ENCODE measurements at regions not wholly inside any gene's neighbourhood (a gene's known extent, or its start where the extent isn't known, plus 50 kb on each side); places are given as distances from the start of the nearest gene placed in this dataset.

- BruUV-seq (replicated peaks): no TSS peak
- no peak overlapping the region for H3K27ac Mint-ChIP-seq (ENCODE audit: low read depth, unreplicated experiment)
- ChIA-PET CTCF (no interaction called here), POLR2A (no interaction called here)
- H3K9me3 Mint-ChIP-seq (ENCODE audit: unreplicated experiment): no peaks in the 10 kb centered on the region
- TF ChIP-seq, protein P1, sequence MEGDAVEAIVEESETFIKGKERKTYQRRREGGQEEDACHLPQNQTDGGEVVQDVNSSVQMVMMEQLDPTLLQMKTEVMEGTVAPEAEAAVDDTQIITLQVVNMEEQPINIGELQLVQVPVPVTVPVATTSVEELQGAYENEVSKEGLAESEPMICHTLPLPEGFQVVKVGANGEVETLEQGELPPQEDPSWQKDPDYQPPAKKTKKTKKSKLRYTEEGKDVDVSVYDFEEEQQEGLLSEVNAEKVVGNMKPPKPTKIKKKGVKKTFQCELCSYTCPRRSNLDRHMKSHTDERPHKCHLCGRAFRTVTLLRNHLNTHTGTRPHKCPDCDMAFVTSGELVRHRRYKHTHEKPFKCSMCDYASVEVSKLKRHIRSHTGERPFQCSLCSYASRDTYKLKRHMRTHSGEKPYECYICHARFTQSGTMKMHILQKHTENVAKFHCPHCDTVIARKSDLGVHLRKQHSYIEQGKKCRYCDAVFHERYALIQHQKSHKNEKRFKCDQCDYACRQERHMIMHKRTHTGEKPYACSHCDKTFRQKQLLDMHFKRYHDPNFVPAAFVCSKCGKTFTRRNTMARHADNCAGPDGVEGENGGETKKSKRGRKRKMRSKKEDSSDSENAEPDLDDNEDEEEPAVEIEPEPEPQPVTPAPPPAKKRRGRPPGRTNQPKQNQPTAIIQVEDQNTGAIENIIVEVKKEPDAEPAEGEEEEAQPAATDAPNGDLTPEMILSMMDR (IDR thresholded peaks at IDR 0.05; ENCODE audit: unreplicated experiment): no peak
- no peak for DNase-seq (ENCODE audit: unreplicated experiment)
- no peaks in the 10 kb centered on the region for H3K4me1 Mint-ChIP-seq (ENCODE audit: insufficient read depth, unreplicated experiment)
- intact Hi-C loops (cut with micrococcal nuclease): no loop called here
- H3K4me3 Mint-ChIP-seq (ENCODE audit: unreplicated experiment): no peak overlapping the region
- no peaks in the 10 kb centered on the region for H3K36me3 Mint-ChIP-seq (ENCODE audit: insufficient read depth, unreplicated experiment)
- no peaks in the 10 kb centered on the region for H3K27me3 Mint-ChIP-seq (ENCODE audit: insufficient read depth, unreplicated experiment)
These were observed 204.3 kb upstream of the ALCAM start for GRCh38 chr3:105162448-105162847.

- no TSS peak for BruUV-seq (replicated peaks)
- TF ChIP-seq, protein P1 (IDR thresholded peaks at IDR 0.05; ENCODE audit: unreplicated experiment): no peak
- Mint-ChIP-seq H3K4me3 (ENCODE audit: unreplicated experiment) (no peak overlapping the region), H3K27me3 (ENCODE audit: insufficient read depth, unreplicated experiment) (no peaks in the 10 kb centered on the region), H3K27ac (ENCODE audit: low read depth, unreplicated experiment) (no peak overlapping the region), H3K4me1 (ENCODE audit: insufficient read depth, unreplicated experiment) (no peaks in the 10 kb centered on the region), H3K9me3 (ENCODE audit: unreplicated experiment) (no peaks in the 10 kb centered on the region), H3K36me3 (ENCODE audit: insufficient read depth, unreplicated experiment) (no peaks in the 10 kb centered on the region)
- ChIA-PET POLR2A (no interaction called here), CTCF (no interaction called here)
- DNase-seq (ENCODE audit: unreplicated experiment): no peak
- intact Hi-C loops (cut with micrococcal nuclease): no loop called here
These were observed 199.8 kb upstream of the ALCAM start for GRCh38 chr3:105166893-105167292.

DNA sequence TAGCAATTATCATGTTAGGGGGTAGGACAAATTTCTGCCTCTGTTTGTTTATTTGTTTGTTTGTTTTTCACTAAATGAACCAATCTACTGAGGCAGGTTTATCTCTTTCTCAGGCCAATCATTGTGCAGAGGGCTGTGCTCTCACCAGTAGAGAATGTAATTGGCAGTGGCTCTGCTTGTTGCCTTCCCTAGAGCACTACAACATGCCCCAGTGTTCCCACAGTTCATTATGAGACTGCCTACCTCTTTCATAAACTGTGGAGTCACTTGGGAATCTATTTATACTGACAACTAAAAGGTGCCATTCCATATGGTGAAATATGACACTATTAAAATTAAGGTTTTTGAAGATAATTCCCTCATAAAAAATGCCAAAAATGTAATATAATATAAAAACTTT is 196.3 kb upstream of the ALCAM start:
- ChIA-PET POLR2A (no interaction called here), CTCF (no interaction called here)
- Mint-ChIP-seq H3K9me3 (ENCODE audit: unreplicated experiment) (no peaks in the 10 kb centered on the region), H3K27me3 (ENCODE audit: insufficient read depth, unreplicated experiment) (no peaks in the 10 kb centered on the region), H3K4me1 (ENCODE audit: insufficient read depth, unreplicated experiment) (no peaks in the 10 kb centered on the region), H3K36me3 (ENCODE audit: insufficient read depth, unreplicated experiment) (no peaks in the 10 kb centered on the region), H3K27ac (ENCODE audit: low read depth, unreplicated experiment) (no peak overlapping the region), H3K4me3 (ENCODE audit: unreplicated experiment) (no peak overlapping the region)
- BruUV-seq (replicated peaks): no TSS peak
- TF ChIP-seq, protein P1 (IDR thresholded peaks at IDR 0.05; ENCODE audit: unreplicated experiment): no peak
- DNase-seq (ENCODE audit: unreplicated experiment): no peak
- intact Hi-C loops (cut with micrococcal nuclease): no loop called here

GRCh38 chr3:105174017-105174615 is 192.6 kb upstream of the ALCAM start:
- no peaks in the 10 kb centered on the region for H3K27me3 Mint-ChIP-seq (ENCODE audit: insufficient read depth, unreplicated experiment)
- H3K27ac Mint-ChIP-seq (ENCODE audit: low read depth, unreplicated experiment): no peak overlapping the region
- H3K9me3 Mint-ChIP-seq (ENCODE audit: unreplicated experiment): no peaks in the 10 kb centered on the region
- H3K36me3 Mint-ChIP-seq (ENCODE audit: insufficient read depth, unreplicated experiment): no peaks in the 10 kb centered on the region
- no peak overlapping the region for H3K4me3 Mint-ChIP-seq (ENCODE audit: unreplicated experiment)
- ChIA-PET POLR2A (no interaction called here), CTCF (no interaction called here)
- intact Hi-C loops (cut with micrococcal nuclease): no loop called here
- no peaks in the 10 kb centered on the region for H3K4me1 Mint-ChIP-seq (ENCODE audit: insufficient read depth, unreplicated experiment)
- DNase-seq (ENCODE audit: unreplicated experiment): no peak
- TF ChIP-seq, protein P1 (IDR thresholded peaks at IDR 0.05; ENCODE audit: unreplicated experiment): no peak
- BruUV-seq (replicated peaks): no TSS peak
